Right atrium auricular region (tissue), 2 donors: ENCODE measurements at regions not wholly inside any gene's neighbourhood (a gene's known extent, or its start where the extent isn't known, plus 50 kb on each side); places are given as distances from the start of the nearest gene placed in this dataset.

Experiments used
- DNase-seq: peaks from one replicate; pipeline ENCODE4 v3.0.0-alpha.2; 2019; ENCODE audit warnings: low spot score
- H3K27ac ChIP-seq, 2 donors: fragments of 200-600 bp; sonication (generic); 1 replicate in 1 of 2; 2 replicates in 1 of 2; pipeline ENCODE4 v1.5.1; 2016 to 2019
- H3K27me3 ChIP-seq, 2 donors: fragments of 200-600 bp; sonication (generic); one replicate each; pipeline versions ENCODE4 v1.5.1 to v1.6.0; 2017 to 2019
- H3K36me3 ChIP-seq: fragments of 200-600 bp; sonication (generic); one replicate; pipeline ENCODE4 v1.5.1; 2016
- H3K4me1 ChIP-seq, 2 donors: fragments of 200-600 bp; sonication (generic); one replicate each; pipeline versions ENCODE4 v1.5.1 to v1.6.0; 2017 to 2019
- H3K4me3 ChIP-seq, 2 donors: fragments of 200-600 bp; sonication (generic); 1 replicate in 1 of 2; 2 replicates in 1 of 2; pipeline ENCODE4 v1.5.1; 2017 to 2019; ENCODE audit warnings: mild to moderate bottlenecking in 1 of 2, moderate library complexity in 1 of 2
- H3K9me3 ChIP-seq, 2 donors: fragments of 200-600 bp; sonication (generic); one replicate each; pipeline ENCODE4 v1.5.1; 2019
- TF ChIP-seq, protein P1 (sequence below), 2 donors: fragments of 200-600 bp; sonication (generic); IDR thresholded peaks; one replicate each; pipeline ENCODE4 v1.5.1; 2019; ENCODE audit warnings: antibody characterized with exemption in 2 of 2

DNA sequence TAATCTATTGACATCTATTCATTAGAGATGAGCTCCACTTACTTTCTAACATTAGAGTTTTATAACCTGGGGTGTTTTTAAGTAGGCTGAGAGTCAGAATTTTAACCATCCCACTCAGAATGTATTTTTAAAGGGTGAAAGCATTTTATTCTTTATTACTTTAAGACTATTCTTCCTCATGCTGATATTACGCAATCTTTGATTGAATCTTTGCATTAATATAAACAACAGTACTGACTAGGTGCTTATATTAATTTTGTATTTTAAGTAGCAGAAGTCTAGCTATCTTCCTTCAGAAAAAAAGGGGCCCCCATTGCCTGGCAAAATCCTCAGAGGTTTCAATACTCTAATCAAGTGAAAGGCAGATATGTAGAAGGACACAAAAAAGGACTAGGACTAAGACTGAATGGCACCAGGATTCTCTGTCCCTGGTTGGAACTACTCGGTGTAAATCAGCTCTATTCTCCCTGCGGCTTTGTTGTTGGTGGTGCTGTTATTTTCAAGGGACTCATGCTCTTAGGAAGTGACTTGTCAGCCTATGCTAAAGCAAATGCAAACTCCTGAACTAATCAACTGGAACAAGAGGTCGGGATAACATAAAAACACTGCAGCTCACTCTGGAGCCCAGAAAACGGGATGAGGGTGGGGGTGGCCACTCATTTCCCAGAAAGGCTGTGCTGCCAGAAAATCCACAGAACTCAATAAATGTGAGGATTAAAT is 1324.4 kb downstream of the GRIK2 start:
- TF ChIP-seq, protein P1, sequence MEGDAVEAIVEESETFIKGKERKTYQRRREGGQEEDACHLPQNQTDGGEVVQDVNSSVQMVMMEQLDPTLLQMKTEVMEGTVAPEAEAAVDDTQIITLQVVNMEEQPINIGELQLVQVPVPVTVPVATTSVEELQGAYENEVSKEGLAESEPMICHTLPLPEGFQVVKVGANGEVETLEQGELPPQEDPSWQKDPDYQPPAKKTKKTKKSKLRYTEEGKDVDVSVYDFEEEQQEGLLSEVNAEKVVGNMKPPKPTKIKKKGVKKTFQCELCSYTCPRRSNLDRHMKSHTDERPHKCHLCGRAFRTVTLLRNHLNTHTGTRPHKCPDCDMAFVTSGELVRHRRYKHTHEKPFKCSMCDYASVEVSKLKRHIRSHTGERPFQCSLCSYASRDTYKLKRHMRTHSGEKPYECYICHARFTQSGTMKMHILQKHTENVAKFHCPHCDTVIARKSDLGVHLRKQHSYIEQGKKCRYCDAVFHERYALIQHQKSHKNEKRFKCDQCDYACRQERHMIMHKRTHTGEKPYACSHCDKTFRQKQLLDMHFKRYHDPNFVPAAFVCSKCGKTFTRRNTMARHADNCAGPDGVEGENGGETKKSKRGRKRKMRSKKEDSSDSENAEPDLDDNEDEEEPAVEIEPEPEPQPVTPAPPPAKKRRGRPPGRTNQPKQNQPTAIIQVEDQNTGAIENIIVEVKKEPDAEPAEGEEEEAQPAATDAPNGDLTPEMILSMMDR (IDR thresholded peaks at IDR 0.05): no peak
- no peaks in the 10 kb centered on the region for H3K9me3 ChIP-seq
- no peak overlapping the region for H3K4me3 ChIP-seq
- H3K4me1 ChIP-seq: no peaks in the 10 kb centered on the region
- H3K36me3 ChIP-seq: no peaks in the 10 kb centered on the region
- no peak for DNase-seq
- no peak overlapping the region for H3K27ac ChIP-seq
- H3K27me3 ChIP-seq: no peaks in the 10 kb centered on the region

DNA sequence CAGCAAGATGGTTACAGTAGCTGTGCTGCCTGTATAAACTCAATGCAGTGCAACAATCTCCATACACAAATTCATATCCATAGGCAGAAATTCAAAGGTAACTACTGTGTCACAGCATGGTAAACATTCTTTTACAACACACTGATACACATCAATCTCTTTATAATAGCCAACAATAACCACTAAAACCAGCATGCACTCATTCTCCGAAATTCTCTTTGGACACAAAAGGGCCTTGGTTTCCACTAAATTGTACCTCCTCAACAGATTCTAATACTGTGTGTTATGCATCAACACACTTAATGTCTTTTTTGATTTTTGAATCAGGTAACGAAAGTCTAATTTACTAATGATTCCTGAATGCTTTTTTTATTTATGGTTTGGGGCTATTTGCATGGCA is 1323.7 kb downstream of the GRIK2 start:
- Histone ChIP-seq H3K9me3 (no peaks in the 10 kb centered on the region), H3K36me3 (no peaks in the 10 kb centered on the region), H3K4me1 (no peaks in the 10 kb centered on the region)

DNA sequence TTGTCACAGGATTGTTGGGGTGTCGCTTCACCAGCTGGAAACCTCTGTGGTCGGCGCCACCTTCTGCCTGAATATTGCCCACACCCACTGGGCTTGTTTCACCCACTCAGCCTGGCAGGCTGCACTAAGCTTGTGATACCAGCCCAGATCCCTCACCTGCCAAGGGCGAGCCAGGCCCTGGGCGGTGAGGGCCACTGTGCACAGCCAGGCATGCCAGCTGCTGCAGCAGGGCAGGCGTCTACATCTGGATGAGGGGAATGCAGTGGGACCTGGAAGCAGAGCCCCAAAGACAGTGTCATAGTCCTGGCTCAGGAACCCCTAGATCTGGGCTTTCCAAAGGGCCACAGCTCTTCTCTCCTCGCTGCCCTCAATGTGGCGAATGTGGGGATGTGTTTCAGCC is 1307.5 kb downstream of the GRIK2 start:
- no peak for DNase-seq
- Histone ChIP-seq H3K27ac (no peak overlapping the region), H3K4me1 (no peaks in the 10 kb centered on the region), H3K27me3 (no peaks in the 10 kb centered on the region), H3K36me3 (no peaks in the 10 kb centered on the region), H3K4me3 (no peak overlapping the region), H3K9me3 (no peaks in the 10 kb centered on the region)
- TF ChIP-seq, protein P1 (IDR thresholded peaks at IDR 0.05): no peak

More for the DNA sequence above, 1323.7 kb downstream of the GRIK2 start:
- Histone ChIP-seq H3K27me3 (no peaks in the 10 kb centered on the region), H3K27ac (no peak overlapping the region), H3K4me3 (no peak overlapping the region)
- DNase-seq: no peak
- TF ChIP-seq, protein P1 (IDR thresholded peaks at IDR 0.05): no peak

DNA sequence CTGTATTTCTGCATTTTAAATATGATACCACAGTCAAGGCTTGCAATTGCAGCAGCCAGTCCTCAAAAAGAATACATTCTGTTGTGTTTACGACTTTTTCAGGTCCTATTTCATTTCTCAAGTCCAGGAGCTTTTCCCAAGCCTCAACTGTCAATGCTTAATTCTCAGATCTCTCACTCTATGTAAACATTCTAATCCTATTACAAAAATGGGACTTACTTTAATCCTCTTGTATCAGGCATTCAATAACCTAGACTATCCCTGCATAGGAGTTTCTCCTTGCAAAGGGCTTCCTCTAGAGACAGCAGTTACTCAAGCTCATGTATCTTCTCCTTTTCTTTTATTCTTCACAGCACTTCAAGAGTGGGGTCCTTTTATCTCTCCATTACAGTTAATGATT is 1293.0 kb downstream of the GRIK2 start:
- H3K36me3 ChIP-seq: no peaks in the 10 kb centered on the region
- no peak for DNase-seq
- H3K4me1 ChIP-seq: no peaks in the 10 kb centered on the region
- H3K4me3 ChIP-seq: no peak overlapping the region
- H3K27ac ChIP-seq: no peak overlapping the region
- TF ChIP-seq, protein P1 (IDR thresholded peaks at IDR 0.05): no peak
- H3K27me3 ChIP-seq: no peaks in the 10 kb centered on the region
- no peaks in the 10 kb centered on the region for H3K9me3 ChIP-seq

DNA sequence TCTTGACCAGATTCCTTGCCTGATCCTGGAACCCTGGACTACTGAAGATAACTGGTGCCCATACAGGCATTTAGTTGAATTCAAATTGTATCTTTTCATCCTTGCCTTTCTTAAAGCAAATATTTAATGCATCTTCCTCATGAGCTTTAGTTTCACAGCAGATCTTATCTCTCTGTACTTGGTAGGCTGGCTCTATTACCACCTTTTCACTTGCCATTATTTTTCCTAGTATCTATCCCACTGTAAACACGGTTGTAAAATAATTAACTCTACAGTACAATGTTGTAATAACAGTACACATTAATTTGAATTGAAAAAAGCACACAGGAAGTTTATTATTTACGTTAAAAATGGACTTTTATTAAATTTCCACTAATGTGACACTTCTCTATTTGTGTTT is 1286.9 kb downstream of the GRIK2 start:
- no peak overlapping the region for H3K27ac ChIP-seq
- H3K27me3 ChIP-seq: no peaks in the 10 kb centered on the region
- no peaks in the 10 kb centered on the region for H3K36me3 ChIP-seq
- no peak overlapping the region for H3K4me3 ChIP-seq
- no peaks in the 10 kb centered on the region for H3K9me3 ChIP-seq
- H3K4me1 ChIP-seq: no peaks in the 10 kb centered on the region
- DNase-seq: no peak
- TF ChIP-seq, protein P1 (IDR thresholded peaks at IDR 0.05): no peak

DNA sequence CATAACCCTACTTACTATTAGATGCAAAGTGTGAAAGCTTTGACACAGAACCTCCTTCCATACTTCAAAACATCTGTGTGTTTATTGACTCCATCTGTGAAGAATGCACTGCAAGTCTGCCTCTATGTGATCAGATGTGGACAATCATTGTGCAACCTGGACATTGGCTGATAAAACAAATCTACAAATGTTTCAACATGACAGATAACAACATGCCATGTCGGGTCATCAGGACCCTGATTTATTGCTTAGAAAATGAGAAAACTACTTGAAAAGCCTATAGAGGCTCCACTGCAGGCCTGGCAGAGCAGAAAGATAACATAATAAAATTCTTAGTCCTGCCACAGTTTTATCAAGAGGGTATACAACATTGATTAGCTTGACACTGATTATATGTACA is 1286.4 kb downstream of the GRIK2 start:
- Histone ChIP-seq H3K9me3 (no peaks in the 10 kb centered on the region), H3K27ac (no peak overlapping the region), H3K4me3 (no peak overlapping the region), H3K27me3 (no peaks in the 10 kb centered on the region), H3K4me1 (no peaks in the 10 kb centered on the region), H3K36me3 (no peaks in the 10 kb centered on the region)
- TF ChIP-seq, protein P1 (IDR thresholded peaks at IDR 0.05): no peak
- no peak for DNase-seq
